WI38 (cell line): ENCODE measurements at regions not wholly inside any gene's neighbourhood (a gene's known extent, or its start where the extent isn't known, plus 50 kb on each side); places are given as distances from the start of the nearest gene placed in this dataset.

Experiments used
- H3K4me3 ChIP-seq: 2 replicates; pipeline ENCODE4 v1.5.1; 2011; ENCODE audit warnings: low read depth, mild to moderate bottlenecking, control low read depth, low read length
- CTCF ChIP-seq: IDR thresholded peaks from 2 replicates; pipeline ENCODE4 v1.5.1; 2012; ENCODE audit warnings: low read depth, mild to moderate bottlenecking, control low read depth, low read length

DNA sequence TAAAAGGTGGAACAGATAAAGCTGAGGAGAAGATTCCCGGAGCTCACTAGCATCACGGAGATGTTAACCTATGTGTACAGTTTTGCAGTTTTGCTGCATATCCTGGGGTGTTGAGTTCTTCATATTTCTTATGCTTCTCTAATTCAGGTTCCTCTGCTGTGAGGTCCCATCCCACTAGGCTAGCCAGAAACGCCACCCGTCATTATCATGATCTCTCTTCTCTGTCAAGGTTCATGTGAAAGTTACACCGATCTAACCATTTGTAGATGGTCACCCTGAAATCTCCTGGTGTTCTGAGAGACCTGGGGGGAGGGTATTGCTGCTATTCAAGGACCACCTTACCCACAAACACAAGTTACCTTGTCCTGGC is 136.3 kb downstream of the CCDC71L start:
- no peak overlapping the region for H3K4me3 ChIP-seq
- TF ChIP-seq CTCF = no peak

DNA sequence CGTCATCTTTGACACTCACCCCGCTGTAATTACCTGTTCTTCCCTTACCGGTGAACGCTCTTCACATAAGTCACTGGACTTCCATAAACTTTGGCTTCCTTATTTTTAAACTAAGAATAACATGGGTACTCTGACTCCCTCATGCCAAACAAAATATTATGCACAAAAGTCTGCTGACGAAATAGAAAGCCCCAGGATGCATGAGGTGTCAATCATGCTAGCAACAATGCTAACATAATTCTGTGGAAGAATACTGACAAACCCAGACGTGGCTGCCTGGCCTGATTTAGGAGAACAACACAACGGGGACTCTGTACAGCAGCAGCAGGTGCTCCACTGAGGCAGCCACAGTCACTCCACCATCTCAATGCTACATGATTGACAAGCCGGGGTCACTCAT is 137.5 kb downstream of the CCDC71L start:
- TF ChIP-seq CTCF = no peak
- H3K4me3 ChIP-seq = no peak overlapping the region

- TF ChIP-seq CTCF = no peak
- H3K4me3 ChIP-seq = no peak overlapping the region
These were observed 138.3 kb downstream of the CCDC71L start for GRCh38 chr7:106522696-106523095.

DNA sequence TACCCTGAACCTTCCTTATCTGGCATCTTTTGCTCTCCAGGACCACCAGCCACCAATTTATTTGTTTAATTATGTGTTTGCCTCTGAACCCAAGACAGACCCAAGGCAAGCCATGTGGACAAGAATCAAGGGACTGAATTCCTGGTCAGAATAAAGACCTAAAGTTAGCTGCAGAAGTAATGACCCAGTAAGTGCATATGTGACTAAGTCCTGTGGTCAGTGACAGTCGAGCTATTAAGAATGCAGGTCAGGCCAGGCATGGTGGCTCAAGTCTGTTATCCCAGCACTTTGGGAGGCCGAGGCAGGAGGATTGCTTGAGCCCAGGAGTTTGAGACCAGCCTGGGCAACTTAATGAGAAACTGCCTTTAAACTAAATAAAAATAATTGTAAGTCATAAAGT is 139.4 kb downstream of the CCDC71L start:
- no peak overlapping the region for H3K4me3 ChIP-seq
- TF ChIP-seq CTCF = no peak

- H3K4me3 ChIP-seq = no peak overlapping the region
These were observed 139.9 kb downstream of the CCDC71L start for GRCh38 chr7:106520962-106521514.

DNA sequence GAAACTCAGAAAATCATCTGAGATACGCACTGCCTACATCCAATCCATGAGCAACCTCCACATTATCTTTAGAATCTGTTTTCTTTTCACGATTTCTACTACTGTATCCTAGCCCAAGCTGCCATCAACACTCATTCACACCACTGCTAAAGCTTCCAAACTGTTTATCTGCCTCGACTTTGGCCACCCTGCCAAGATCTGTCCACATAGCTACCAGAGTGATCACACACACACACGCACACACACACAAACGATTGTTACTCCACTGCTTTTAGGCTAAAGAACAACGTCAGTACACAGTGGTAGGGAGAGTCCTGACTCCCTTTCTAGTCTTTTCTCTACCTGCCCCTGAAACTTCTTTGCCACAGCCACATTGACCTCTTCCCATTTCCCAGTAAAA is 142.0 kb downstream of the CCDC71L start:
- H3K4me3 ChIP-seq = no peak overlapping the region
- no peak for TF ChIP-seq CTCF

More at GRCh38 chr7:106520962-106521514, 139.9 kb downstream of the CCDC71L start:
- no peak for TF ChIP-seq CTCF

- TF ChIP-seq CTCF = no peak
- H3K4me3 ChIP-seq = no peak overlapping the region
These were observed 142.7 kb downstream of the CCDC71L start for GRCh38 chr7:106518239-106518638.
